ENCODE measurements at regions not wholly inside any gene's neighbourhood (a gene's known extent, or its start where the extent isn't known, plus 50 kb on each side); places are given as distances from the start of the nearest gene placed in this dataset.

- H3K27me3 ChIP-seq (ENCODE audit: low read depth, low read length): no peaks in the 10 kb centered on the region
- TF ChIP-seq CTCF (IDR thresholded peaks at IDR 0.05; ENCODE audit: low read depth, low read length) (no peak), EZH2phosphoT487 (IDR thresholded peaks at IDR 0.05; ENCODE audit: low read depth) (no peak)
- H3K4me3 ChIP-seq (ENCODE audit: low read length): no peak overlapping the region
- no peaks in the 10 kb centered on the region for H3K36me3 ChIP-seq (replicated peaks; ENCODE audit: low read depth, low read length)
- no peak overlapping the region for H2AFZ ChIP-seq (ENCODE audit: low read depth, low read length)
- H3K9ac ChIP-seq (ENCODE audit: low read length): no peak overlapping the region
- H3K27ac ChIP-seq (ENCODE audit: low read length): no peak overlapping the region
- no peaks in the 10 kb centered on the region for H3K9me3 ChIP-seq (ENCODE audit: insufficient read depth, low read length)
- no peaks in the 10 kb centered on the region for H3K4me1 ChIP-seq (ENCODE audit: low read length)
- no peaks in the 10 kb centered on the region for H4K20me1 ChIP-seq (ENCODE audit: insufficient read depth, low read length)
- H3K79me2 ChIP-seq (ENCODE audit: low read length): no peaks in the 10 kb centered on the region
- H3K4me2 ChIP-seq (ENCODE audit: low read length): no peak overlapping the region
These were observed 316.6 kb upstream of the ZNF32 start for GRCh38 chr10:43965033-43965917.

- H3K4me3 ChIP-seq (ENCODE audit: low read length): no peak overlapping the region
- no peak overlapping the region for H3K9ac ChIP-seq (ENCODE audit: low read length)
- no peaks in the 10 kb centered on the region for H3K36me3 ChIP-seq (replicated peaks; ENCODE audit: low read depth, low read length)
- no peaks in the 10 kb centered on the region for H4K20me1 ChIP-seq (ENCODE audit: insufficient read depth, low read length)
- H3K9me3 ChIP-seq (ENCODE audit: insufficient read depth, low read length): no peaks in the 10 kb centered on the region
- no peaks in the 10 kb centered on the region for H3K79me2 ChIP-seq (ENCODE audit: low read length)
- no peak overlapping the region for H3K4me2 ChIP-seq (ENCODE audit: low read length)
- H3K27me3 ChIP-seq (ENCODE audit: low read depth, low read length): no peaks in the 10 kb centered on the region
- no peak overlapping the region for H3K27ac ChIP-seq (ENCODE audit: low read length)
- no peak overlapping the region for H2AFZ ChIP-seq (ENCODE audit: low read depth, low read length)
- TF ChIP-seq CTCF (IDR thresholded peaks at IDR 0.05; ENCODE audit: low read depth, low read length) (no peak), EZH2phosphoT487 (IDR thresholded peaks at IDR 0.05; ENCODE audit: low read depth) (no peak)
- H3K4me1 ChIP-seq (ENCODE audit: low read length): no peaks in the 10 kb centered on the region
These were observed 315.8 kb upstream of the ZNF32 start for GRCh38 chr10:43964486-43964885.

GRCh38 chr10:43963793-43964425, 315.2 kb upstream of the ZNF32 start:
- H3K79me2 ChIP-seq (ENCODE audit: low read length): no peaks in the 10 kb centered on the region
- H3K27ac ChIP-seq (ENCODE audit: low read length): no peak overlapping the region
- TF ChIP-seq EZH2phosphoT487 (IDR thresholded peaks at IDR 0.05; ENCODE audit: low read depth) (no peak), CTCF (IDR thresholded peaks at IDR 0.05; ENCODE audit: low read depth, low read length) (no peak)
- H3K4me1 ChIP-seq (ENCODE audit: low read length): no peaks in the 10 kb centered on the region
- no peaks in the 10 kb centered on the region for H3K27me3 ChIP-seq (ENCODE audit: low read depth, low read length)
- no peaks in the 10 kb centered on the region for H3K36me3 ChIP-seq (replicated peaks; ENCODE audit: low read depth, low read length)
- H3K9ac ChIP-seq (ENCODE audit: low read length): no peak overlapping the region
- no peaks in the 10 kb centered on the region for H4K20me1 ChIP-seq (ENCODE audit: insufficient read depth, low read length)
- H3K4me2 ChIP-seq (ENCODE audit: low read length): no peak overlapping the region
- no peak overlapping the region for H3K4me3 ChIP-seq (ENCODE audit: low read length)
- H2AFZ ChIP-seq (ENCODE audit: low read depth, low read length): no peak overlapping the region
- H3K9me3 ChIP-seq (ENCODE audit: insufficient read depth, low read length): no peaks in the 10 kb centered on the region

GRCh38 chr10:43963379-43963778, 314.7 kb upstream of the ZNF32 start:
- Histone ChIP-seq H4K20me1 (ENCODE audit: insufficient read depth, low read length) (no peaks in the 10 kb centered on the region), H3K27me3 (ENCODE audit: low read depth, low read length) (no peaks in the 10 kb centered on the region), H3K9ac (ENCODE audit: low read length) (no peak overlapping the region), H3K36me3 (replicated peaks; ENCODE audit: low read depth, low read length) (no peaks in the 10 kb centered on the region), H3K9me3 (ENCODE audit: insufficient read depth, low read length) (no peaks in the 10 kb centered on the region), H3K4me2 (ENCODE audit: low read length) (no peak overlapping the region), H2AFZ (ENCODE audit: low read depth, low read length) (no peak overlapping the region), H3K79me2 (ENCODE audit: low read length) (no peaks in the 10 kb centered on the region), H3K4me1 (ENCODE audit: low read length) (no peaks in the 10 kb centered on the region), H3K4me3 (ENCODE audit: low read length) (no peak overlapping the region), H3K27ac (ENCODE audit: low read length) (no peak overlapping the region)
- TF ChIP-seq CTCF (IDR thresholded peaks at IDR 0.05; ENCODE audit: low read depth, low read length) (no peak), EZH2phosphoT487 (IDR thresholded peaks at IDR 0.05; ENCODE audit: low read depth) (no peak)
